ELF-1 (cell line): ENCODE measurements at regions not wholly inside any gene's neighbourhood (a gene's known extent, or its start where the extent isn't known, plus 50 kb on each side); places are given as distances from the start of the nearest gene placed in this dataset.

ENCODE experiments used
- DNase-seq: peaks from one replicate; pipeline ENCODE4 v3.0.0-alpha.2; 2016; ENCODE audit warnings: low read depth, low spot score

DNA sequence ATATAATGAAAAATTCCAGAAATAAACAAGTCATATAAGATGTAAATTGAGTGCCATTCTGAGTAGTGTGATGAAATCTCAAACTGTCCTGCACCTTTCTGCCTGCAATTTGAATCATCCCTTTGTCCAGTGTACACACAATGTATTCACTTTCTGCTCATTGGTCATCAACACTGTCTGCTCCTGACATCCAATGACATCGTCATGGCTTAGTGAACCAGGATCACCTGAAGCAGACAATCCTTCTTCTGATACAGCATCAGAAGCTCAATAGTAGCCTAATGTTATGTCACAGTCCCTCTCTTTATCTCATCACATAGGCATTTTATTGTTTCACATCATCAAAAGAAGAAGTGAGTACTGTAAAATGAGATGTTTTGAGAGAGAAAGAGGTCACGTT, 366.3 kb downstream of the RFPL4B start:
- no peak for DNase-seq

DNA sequence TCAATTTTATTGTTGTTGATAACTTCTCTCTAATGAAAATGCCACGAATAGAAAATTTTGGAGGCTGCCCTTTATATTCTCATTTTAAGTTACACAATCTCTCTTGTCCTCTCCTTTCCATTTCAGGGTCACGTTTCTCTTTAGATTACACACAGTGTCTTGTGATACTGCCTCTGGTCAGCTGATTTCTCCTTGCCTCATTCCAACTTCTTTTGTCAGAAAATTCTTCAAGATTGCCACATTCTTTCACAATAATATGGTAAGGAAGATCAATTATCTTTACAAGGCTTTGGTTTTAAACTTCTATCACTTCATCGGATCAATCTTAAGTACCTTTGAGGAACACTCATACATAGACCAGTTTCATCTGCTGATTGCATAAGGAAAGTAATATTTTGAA, 370.3 kb downstream of the RFPL4B start:
- DNase-seq = no peak

DNA sequence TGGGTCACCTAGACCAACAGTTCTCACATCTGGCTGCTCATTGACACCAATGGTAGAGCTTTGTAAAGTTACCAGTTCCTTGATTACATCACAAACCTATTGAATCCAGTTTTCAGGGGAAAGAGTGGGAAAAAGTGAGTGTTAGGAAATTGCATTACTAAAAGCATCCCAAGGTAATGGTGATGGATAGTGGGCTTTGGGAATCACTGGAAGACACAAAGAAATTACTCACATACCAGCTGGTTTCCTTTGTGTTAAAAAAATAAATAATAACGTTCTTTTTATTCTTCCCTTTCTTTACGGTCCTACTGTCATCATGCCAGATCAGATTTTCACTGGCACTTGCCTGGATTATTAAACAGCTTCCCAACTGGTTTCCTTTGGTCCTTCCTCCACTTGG, 370.7 kb downstream of the RFPL4B start:
- no peak for DNase-seq

DNA sequence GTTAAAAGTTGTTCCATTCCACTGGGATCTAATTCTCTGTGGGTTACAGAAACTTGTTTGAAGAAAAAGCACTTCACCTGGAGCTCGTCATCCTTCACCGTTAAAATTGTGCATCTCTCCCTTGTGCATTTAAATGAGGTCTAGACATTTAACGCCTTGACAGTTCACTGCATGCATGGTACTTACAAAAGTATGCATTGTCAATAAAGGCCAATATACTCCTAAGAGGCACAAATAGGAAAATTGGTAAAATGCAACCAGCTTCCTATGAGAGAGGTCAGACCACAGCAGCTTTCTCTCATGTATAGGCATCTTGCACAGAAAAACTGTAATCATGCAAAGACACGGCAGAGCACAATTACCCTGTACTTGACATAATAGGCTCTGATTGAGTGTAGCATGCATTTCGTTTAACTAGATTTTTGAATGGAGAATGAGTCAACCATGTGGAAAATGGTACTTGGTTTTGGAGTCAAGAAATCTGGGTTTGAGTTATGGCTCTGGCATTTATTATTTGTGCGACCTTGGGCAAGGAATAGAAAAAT, 378.5 kb downstream of the RFPL4B start:
- no peak for DNase-seq

DNA sequence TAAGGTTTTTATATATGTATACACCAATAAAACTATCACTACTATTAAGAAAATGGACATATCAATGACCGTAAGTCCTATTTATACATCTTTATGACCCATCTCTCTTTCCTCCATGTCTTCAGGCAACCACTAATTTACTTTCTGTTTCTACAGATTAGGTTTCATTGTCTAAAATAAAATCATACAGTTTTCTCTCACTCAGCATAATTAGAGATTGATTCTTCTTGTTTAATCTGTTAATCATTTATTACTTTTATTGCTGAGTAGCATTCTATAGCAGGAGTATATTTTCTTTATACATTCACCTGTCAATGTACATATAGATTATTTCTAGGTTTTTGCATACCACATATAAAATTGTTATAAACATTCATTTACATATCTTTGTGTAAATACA, 388.0 kb downstream of the RFPL4B start:
- DNase-seq = no peak

DNA sequence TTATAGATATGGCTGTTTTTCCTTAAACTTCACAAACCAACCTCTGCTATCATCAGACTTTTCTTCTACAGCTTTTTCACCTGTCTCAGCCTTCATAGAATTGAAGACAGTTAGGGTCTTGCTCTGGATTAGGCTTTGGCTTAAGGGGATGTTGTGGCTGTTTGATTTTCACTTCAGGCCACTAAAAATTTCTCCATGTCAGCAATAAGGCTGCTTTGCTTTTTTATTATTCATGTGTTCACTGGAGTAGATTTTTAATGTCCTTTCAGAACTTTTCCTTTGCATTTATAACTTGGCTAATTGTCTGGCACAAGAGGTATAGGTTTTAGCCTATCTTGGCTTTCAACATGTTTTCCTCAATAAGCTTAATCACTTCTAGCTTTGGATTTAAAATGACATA, 392.6 kb downstream of the RFPL4B start:
- DNase-seq = no peak

DNA sequence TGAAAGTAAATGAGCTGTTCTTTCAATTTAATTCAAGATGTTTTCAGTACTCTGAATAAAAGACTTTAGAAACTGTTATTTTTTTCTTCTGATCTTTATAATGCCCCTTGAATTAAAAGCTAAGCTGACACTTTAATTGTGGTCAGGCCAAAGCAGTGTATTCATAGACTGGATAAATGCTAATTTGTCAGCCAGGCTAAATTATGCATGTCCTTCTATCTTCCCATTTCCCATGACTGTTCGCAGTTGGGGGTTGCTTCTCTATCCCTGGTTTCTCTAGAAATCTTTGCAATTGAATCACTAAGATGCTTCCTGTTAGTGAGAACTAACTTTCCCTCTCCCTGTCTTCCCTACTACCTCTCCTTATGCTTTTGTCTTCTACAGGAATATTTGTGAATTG, 396.2 kb downstream of the RFPL4B start:
- no peak for DNase-seq

DNA sequence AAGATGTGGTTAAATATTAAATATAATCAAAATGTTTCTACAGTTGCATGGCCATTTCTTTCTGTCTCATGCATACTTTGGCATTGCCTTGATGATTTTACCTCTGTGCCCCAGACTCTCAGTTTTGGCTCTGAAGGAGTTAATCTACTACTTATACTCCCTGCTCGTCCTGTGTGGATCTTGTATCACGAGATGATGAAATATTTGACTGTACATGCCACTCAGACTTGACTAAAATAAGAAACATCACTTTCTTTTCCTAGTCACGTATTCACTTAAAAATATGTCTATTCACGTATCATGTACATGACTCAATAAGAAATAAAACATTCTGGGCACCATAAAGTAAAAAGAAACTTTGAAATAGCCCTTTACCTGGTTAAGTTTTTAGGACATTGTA, 397.7 kb downstream of the RFPL4B start:
- DNase-seq = no peak

DNA sequence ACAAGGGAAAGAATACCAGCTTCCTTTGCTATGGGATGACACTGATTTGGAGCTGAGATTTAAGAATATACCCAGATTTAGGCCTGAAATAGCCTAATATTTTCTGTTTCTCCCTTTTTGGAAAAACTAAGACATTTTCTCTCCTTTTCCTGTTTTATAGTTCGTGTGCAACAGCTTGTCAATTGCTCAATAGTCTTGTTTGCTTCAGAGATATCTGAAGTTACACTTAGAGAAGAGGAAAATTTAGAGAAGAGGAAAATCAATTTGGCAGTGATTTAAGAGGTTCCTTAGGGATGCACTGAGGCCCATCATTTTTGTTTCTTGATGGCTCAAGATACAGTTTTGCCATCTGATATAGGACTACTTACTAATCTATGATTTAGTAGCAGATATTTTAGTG, 398.6 kb downstream of the RFPL4B start:
- no peak for DNase-seq

DNA sequence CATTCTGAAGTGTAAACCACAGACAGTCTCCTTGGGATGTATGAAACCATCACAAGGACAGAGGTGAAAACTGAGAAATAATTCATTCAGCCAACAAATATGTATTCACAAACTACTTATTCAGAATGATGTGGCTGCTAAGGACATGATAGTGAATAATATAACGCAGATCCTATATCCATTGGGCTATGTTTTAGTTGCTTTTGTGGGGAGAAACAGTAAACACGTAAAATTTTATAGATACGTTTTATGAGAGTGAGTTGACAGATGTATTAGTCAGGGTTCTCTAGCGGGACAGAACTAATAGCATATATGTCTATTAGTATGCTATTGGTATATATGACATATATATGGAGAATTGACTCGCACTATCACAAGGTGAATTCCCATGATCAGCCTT, 402.5 kb downstream of the RFPL4B start:
- DNase-seq = no peak

DNA sequence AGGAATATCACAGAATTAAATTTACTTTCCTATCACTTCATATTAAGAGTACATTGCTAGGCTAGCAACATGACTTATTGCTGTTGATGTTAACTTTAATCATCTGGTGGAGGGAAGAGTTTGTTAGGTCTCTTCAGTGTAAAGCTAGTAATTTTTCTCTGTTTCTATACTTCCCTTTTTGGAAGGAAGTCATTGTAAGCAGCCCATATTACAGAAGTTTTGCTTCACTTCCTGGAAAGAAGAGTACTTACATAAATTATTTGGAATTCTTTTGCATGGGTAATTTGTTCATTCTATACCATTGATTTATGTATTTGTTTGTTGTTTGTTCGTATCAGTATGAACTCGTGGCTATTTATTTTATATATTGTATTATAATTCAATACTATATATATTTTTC, 405.2 kb downstream of the RFPL4B start:
- no peak for DNase-seq

DNA sequence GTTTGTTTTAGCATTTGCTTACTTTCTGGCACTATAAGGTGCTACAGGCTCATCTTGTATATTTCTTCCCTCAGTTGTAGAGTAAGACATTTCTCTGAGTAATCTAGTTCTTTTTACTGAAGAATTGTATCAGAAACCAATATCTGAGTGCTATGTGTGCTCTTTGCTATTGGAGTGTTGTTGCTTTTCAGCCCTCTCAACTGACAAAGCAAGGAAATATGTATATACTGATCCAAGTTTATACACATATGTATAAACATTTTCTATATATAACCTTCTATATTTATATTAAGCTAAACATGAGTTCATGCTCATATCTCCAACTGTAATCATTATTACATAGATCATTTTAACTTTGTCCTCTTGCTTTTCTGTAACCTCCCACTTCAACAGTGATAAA, 405.7 kb downstream of the RFPL4B start:
- no peak for DNase-seq

DNA sequence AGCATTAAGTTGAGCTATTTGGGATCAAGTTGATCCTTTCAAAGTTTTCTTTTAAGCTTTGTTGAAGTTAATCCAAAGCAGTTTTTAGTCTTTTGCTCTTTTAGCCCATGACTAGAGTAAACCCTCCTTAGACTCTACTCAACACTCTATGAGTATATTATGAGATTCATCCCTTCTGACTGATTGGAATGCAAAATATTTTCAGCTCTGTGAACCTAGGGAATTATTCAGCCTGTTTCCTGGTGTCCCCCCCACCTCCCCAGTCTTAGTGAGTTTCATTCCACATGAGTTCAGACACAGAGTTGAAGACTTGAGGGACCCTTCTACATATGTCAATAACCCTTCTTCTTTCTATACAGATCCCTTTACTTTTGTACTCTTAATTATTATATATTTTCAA, 413.7 kb downstream of the RFPL4B start:
- DNase-seq = no peak

DNA sequence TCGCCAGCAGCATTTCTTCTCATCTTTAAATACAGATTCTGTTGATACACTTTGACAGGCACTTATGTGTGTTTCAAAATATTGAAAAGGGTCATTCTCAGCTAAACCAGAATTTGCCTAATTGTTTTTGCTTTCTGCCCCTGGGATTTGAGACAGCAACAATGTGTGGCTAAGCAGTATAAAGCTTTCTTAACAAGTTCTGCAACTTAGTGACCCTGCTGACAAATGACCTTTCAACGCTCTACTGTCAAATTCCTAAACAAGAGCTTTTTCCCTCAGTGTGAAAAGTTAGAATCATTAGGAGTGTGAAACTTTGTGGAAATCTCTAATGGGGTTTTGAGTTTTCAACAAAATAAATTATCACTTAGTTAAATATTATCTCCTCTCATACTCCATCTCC, 414.6 kb downstream of the RFPL4B start:
- DNase-seq = no peak

DNA sequence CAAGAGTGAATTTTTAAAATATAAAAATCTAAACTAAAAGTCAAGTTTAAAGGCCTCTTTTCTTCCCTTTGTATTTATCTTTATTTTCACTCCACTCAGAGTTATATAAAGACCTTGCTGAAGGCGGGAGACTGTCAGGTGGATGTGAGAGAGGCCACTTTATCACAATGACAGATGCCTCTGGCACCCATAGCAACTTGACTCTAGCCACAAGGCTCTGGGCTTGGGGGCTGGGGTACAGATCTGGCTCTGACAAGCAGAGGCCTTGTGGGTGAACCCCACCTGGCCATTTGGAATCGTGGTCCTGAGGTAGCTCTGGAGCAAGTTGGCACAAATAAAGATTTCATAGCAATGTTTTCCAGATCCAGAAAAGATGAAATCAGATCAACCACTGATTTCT, 417.2 kb downstream of the RFPL4B start:
- DNase-seq = no peak

DNA sequence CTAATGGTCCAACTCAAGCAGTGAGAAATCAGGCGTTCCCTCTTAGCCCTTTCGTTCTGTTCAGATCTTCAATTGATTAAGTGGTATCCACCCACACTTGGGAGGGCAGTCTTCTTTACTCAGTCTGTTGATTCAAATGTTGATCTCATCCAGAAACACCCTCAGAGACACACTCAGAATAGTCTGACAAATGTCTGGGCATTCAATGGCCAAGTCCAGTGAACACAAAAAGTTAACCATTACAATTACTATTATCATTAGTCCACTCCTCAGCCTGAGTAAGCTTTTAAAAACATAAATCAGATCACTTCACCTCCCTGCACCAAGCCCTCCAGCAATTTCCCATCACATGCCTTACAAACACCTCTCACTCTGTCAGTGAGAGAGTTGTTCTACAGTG, 423.2 kb downstream of the RFPL4B start:
- DNase-seq = no peak

DNA sequence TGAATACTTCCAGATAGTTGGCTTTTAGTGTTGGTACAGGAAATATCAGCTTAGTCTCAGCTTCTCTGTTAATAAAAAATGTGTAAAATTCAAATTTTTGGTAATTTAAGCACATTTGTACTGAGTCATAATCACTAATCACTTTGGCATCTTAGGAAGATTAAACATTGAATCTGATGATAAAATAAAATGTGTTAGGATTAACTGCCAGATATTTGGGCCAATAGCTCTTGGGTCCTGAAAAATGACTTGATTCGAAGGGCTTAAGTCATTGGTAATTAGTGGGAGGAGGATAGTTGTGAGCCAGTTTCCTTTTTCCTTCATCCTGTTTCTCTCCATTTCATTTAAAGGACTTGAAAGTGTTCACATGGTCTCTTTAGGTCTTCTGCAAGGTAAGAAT, 426.1 kb downstream of the RFPL4B start:
- DNase-seq = no peak

DNA sequence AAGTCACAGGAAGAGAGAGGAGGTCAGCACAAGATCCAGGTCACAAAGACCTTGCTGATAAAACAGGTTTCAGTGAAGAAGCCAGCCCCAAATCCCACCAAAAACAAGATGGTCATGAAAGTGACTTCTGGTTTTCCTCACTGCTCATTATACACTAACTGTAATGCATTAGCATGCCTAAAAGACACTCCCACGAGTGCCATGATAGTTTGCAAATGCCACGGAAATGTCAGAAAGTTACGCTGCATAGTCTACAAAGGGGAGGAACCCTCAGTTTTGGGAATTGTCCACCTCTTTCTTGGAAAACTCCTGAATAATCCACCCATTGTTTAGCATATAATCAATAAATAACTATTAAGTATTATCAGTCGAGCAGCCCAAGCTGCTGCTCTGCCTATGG, 427.2 kb downstream of the RFPL4B start:
- no peak for DNase-seq

DNA sequence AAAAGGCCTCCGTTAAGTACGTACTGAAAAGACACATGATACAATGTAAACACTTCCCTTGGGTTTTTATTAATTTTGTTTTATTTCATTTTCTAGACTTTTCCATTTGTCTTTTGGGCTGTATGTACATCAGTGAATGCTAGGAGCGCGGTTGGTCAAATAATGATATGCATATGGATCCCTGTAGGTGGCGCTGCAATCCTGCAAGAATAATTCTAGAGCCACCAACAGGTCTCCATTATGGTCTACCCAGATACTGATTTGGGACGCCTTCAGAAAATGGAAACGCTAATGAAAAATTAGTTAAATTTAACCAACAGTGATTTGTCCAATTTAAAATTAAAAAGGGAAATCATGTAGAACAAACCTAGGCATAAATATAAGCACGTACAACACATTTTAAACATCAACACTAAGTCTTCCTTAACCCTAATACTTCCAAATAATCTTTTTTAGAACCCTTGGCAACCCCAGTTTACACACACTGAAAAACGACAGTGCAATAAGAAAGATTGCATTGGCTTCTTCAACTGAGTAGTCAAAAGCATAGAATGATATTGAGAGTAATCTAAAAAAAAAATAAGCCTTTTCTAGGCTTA, 433.5 kb downstream of the RFPL4B start:
- DNase-seq = peak; percentile 75

DNA sequence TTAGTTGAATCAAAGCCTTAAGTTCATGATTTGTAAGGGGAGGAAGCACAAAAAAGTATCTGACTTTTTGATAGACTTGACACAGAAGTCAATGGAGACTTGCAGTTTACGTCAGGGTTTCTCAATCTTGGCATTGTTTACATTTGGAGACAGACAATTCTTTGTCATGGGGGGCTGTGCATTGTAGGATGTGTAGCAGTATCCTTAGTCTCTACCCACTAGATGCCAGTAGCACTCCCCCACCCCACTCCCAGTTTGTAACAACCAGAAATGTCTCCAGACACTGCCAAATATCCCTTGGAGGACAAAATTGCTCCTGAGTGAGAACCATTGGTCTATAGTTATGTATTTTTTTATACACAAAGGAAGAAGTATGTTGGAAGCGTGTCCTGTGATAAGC, 434.1 kb downstream of the RFPL4B start:
- DNase-seq = no peak

DNA sequence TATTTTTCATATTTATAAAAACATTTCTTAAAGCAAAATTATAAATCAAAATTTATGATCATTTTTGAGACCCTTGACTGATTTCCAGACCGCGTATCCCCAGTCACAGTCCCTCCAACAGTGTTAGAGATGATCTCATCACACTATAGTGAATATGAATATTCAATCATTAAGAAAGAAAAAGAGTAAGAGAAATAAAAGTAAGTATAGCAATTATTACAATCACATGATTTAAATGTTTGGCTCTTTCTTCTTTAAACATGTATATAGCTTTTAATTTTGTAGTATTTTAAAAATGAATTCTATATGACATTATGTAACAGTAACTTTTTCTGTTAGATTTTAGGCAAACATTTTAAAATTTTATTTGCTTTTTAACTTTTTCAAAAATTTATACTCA, 438.3 kb downstream of the RFPL4B start:
- DNase-seq = no peak

DNA sequence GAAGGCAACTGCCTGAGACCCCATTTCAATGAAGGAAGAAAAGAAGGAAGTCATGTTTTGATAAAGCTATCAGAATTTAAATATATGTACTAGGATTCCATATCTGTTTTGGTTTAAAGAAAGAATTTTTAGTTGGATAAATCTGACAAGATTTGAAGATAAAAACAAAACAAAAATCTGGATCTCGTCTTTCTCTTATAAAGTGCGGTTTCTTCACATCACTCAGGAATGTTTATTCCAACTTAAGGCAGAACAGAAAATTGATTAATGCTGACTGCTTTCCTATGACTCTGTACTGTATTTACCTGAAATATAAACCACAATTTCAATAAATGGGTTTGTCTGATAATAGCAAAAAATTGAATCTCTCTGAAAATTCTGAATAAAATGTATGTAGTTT, 439.7 kb downstream of the RFPL4B start:
- DNase-seq = no peak

DNA sequence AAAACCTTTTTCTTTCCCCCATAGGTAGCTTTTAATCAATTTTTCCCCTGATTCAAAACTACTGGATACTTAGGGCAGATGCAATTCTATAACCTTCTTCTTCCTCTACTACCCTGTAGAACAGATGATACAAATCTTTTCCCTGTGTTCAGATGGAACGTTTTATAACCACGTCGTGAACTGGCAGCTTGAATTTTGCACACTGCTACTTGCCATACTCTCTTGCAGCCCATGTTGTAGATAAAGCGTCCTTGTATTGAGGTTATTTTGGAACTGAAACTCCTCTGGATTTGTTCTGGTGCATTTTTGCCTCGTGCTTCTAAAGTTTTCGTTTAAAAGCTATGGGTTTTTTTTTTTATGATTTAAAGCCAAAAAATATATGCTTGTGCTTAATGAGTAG, 440.2 kb downstream of the RFPL4B start:
- DNase-seq = no peak

DNA sequence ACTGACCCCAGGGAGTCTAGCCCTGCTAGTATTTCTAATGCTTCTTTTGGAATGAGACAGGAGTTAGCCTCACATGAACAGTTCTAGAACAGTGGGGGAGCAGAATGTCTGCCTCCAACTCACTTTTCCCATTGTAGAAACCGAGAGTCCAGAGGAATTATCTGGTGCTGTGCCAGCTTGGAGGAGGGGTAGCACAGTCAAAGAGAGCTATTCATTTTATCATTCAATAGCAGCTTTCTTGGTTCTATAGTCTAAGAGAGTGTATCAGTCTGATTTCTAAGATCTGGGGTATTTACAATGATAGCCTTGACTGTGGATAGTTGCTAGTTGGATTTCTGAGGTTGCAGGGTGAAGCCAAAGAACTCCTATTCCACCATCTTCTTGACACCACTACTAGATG, 448.2 kb downstream of the RFPL4B start:
- no peak for DNase-seq
